ENCODE measurements at regions not wholly inside any gene's neighbourhood (a gene's known extent, or its start where the extent isn't known, plus 50 kb on each side); places are given as distances from the start of the nearest gene placed in this dataset.

DNA sequence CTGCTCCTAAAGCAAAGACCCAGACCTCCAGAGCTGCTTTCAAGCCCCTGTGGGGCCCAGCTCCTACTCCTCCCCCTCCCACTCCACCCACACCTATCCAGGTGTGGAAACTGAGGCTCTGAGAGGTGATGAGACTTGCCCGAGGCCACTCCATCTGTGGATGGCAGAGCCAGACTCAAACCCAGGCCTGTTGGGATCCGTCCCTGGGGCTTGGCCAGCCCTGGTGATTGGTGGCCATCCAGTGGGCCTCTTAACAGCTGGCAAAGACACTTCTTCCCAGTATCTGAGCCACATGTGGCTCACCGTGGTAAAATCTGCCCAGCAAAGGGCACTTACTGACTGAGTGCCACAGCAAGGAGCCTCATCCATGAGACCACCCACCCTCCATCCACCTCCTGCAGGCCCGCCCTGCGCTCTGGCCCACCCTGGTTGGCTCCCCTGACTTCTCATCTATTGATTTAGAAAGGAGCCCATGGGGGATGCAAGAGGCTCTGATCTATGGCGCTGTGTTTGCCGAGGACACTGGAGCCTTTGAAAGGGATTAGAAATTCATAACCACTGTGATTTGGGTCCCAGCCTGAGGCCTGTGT is 398.5 kb downstream of the PTPRU start:
- DNase-seq (ENCODE audit: extremely low spot score) = no peak
- CTCF ChIA-PET = no interaction called here
- TF ChIP-seq, protein P1, sequence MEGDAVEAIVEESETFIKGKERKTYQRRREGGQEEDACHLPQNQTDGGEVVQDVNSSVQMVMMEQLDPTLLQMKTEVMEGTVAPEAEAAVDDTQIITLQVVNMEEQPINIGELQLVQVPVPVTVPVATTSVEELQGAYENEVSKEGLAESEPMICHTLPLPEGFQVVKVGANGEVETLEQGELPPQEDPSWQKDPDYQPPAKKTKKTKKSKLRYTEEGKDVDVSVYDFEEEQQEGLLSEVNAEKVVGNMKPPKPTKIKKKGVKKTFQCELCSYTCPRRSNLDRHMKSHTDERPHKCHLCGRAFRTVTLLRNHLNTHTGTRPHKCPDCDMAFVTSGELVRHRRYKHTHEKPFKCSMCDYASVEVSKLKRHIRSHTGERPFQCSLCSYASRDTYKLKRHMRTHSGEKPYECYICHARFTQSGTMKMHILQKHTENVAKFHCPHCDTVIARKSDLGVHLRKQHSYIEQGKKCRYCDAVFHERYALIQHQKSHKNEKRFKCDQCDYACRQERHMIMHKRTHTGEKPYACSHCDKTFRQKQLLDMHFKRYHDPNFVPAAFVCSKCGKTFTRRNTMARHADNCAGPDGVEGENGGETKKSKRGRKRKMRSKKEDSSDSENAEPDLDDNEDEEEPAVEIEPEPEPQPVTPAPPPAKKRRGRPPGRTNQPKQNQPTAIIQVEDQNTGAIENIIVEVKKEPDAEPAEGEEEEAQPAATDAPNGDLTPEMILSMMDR (IDR thresholded peaks at IDR 0.05; ENCODE audit: control extremely low read depth, extremely low read depth, low read depth, missing control alignments) = no peak
- POLR2A ChIA-PET = no interaction called here

DNA sequence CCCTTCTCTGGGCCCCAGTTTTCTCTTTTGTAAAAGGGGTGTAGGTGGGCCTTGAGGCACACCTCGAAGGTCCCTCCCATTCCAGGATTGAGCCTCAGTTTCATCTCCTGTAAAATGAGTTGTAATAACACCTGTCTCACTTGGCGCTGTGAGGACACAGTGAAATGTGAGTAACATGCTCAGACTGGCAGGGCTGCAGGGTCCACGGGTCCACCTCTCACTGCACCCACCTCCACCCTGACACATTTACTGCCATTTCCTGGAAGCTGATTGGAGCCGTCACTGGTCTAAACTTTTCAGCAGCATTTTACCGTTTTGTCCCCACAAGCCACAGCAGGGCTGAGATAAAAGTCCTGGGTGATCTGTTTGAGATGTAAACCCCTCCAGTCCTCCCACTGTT is 398.0 kb downstream of the PTPRU start:
- TF ChIP-seq, protein P1 (IDR thresholded peaks at IDR 0.05; ENCODE audit: control extremely low read depth, extremely low read depth, low read depth, missing control alignments) = no peak
- CTCF ChIA-PET = no interaction called here
- POLR2A ChIA-PET = no interaction called here

DNA sequence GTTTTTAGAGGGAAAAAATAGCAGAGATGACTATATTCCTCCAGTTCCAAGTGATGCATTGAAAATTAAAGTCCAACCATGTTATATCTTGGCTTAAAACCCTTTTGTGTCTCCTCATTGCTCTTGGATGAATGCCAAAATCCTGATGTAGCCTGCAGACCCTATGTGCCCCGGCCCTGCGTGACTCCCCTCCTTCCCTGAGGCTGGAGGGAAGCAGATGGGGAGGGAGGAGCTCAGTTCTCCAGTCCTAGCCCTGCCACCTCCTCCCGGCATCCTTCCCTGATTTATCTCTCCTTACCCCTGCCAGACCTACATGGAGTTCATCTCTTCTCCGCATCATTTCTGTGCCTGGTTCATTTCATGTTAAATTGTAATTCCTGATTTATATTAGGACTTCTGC is 397.4 kb downstream of the PTPRU start:
- ChIA-PET CTCF (no interaction called here), POLR2A (no interaction called here)
- no peak for DNase-seq (ENCODE audit: extremely low spot score)
- TF ChIP-seq, protein P1 (IDR thresholded peaks at IDR 0.05; ENCODE audit: control extremely low read depth, extremely low read depth, low read depth, missing control alignments) = no peak

More for the DNA sequence above, 398.0 kb downstream of the PTPRU start:
- no peak for DNase-seq (ENCODE audit: extremely low spot score)

DNA sequence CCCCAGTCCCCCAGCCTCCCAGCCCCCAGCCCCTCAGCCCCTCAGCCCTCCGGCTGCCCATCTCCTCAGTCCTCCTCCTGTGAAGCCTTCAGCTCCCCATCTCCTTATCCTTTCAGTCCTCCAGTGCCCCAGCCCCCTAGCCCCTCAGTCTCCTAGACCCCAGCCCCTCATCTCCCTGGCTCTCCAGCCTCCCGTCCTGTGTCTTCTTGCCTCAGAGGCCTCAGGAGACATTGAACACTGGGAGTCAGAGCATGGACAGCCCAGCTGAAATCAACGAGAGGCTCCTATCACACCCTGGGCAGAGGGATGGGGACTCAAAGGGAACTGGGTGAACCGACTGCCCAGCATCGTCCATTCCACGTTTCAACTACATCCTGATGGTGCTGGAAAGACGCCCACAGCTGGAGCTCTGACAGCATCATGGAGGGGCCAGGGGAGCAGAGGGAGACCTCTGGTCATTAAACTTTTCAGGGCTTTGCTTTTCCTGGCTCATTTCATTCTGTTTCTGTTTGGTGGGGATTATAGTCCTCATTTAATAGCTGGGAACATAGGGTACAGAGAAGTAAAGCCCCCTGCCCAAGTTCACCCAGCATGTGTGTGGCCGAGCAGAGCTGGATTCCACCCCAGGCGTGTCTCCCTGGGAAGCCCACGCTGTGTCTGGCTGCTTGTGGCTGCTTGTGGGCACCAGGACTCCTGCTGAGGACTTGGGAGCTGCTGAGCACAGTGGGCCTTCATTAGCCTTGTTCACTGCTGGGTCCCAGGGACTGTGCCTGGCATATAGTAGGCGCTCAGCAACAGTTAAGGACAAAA is 396.7 kb downstream of the PTPRU start:
- TF ChIP-seq, protein P1 (IDR thresholded peaks at IDR 0.05; ENCODE audit: control extremely low read depth, extremely low read depth, low read depth, missing control alignments) = no peak
- ChIA-PET CTCF (no interaction called here), POLR2A (no interaction called here)
- DNase-seq (ENCODE audit: extremely low spot score) = no peak

DNA sequence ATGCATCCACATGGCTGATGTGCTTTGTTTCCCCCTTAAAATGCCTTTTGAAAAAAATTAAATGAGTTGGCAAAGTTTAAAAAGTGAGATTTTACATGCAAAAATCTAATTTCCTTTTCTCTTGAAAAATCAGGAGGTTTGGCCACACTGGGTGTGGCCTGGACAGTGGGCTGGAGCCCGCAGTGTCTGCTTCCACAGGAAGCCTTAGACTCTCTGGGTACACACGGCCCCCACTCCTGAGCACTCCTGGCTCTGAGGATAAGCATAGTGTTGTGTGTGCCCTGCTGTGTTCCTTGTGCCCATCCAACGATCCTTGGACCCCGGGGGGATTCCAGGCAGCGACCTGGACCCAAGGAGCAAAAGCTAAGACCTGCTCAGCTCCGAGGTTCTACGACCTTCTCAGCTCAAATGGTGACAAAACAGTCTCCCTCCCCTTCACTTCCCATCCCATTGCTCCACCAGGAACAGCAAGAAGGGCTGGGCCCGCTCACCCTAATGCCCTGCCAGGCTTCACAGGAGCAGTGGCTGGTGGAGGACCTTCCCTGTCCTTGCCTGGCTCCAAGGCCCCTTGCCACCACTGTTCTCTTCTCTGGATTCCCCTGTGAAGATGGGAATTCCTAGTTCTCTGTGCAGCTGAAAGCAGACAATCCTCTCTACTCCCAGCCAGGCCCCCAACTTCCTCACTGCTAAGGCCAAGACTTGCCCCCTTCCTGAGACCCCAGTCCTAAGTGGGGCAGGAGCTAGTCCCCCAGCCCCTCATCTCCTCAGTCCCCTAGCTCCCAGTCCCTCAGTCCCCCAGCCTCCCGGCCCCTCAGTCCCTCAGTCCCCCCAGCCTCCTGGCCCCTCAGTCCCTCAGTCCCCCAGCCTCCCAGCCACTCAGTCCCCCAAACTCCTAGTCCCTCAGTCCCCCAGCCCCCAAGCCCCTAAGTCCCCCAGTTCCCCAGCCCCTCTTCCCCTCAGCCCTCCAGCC is 395.8 kb downstream of the PTPRU start:
- no peak for DNase-seq (ENCODE audit: extremely low spot score)
- ChIA-PET CTCF (no interaction called here), POLR2A (no interaction called here)
- TF ChIP-seq, protein P1 (IDR thresholded peaks at IDR 0.05; ENCODE audit: control extremely low read depth, extremely low read depth, low read depth, missing control alignments) = no peak

DNA sequence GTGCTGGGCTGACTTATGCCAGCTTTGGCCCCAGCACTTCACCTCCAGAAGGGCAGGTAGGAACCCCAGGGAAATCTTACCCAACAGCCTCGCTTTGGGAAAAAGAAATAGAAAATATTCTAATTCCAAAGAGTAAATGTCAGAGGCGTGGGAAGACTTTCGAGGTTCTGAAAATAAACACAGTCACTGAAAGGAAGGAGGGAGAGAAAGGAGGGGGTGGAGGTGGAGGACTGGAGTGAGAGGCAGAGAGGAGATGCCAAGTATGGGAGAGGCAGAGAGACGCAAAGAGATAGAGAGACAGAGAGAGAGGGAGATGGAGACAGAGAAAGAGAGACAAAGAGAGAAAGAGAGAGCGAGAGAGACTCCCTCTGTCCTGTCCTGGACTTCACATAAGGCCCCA is 395.0 kb downstream of the PTPRU start:
- CTCF ChIA-PET = no interaction called here
- no peak for DNase-seq (ENCODE audit: extremely low spot score)
- POLR2A ChIA-PET = no interaction called here
- TF ChIP-seq, protein P1 (IDR thresholded peaks at IDR 0.05; ENCODE audit: control extremely low read depth, extremely low read depth, low read depth, missing control alignments) = no peak

Data from GM10248 (cell line).